Caco-2 (cell line): ENCODE measurements at regions not wholly inside any gene's neighbourhood (a gene's known extent, or its start where the extent isn't known, plus 50 kb on each side); places are given as distances from the start of the nearest gene placed in this dataset.

Experiments used
- BruUV-seq: library from RNA; stranded (reverse); fragments of 400-500 nt; replicated peaks from 2 replicates; lab custom pipeline; 2021; lab: Mats Ljungman, UMichigan
- CTCF ChIA-PET: fragments of 300-600 bp; sonication (Branson Sonifier 250); formaldehyde crosslinking; loops from one replicate; lab custom pipeline; 2022; ENCODE audit warnings: antibody characterized with exemption; lab: Charles Lee
- POLR2A ChIA-PET: fragments of 300-600 bp; sonication (Branson Sonifier 250); formaldehyde crosslinking; loops from one replicate; lab custom pipeline; 2022; ENCODE audit warnings: antibody characterized with exemption; lab: Charles Lee
- DNase-seq, 2 experiments: peaks; one replicate each; pipeline versions ENCODE4 v3.0.0 to v3.0.0-alpha.2; 2020 to 2022
- H3K27me3 ChIP-seq: replicated peaks from 2 replicates; pipeline ENCODE4 v1.6.0; 2011; ENCODE audit warnings: low read length; ENCODE audit not compliant: control insufficient read depth, insufficient read depth
- H3K36me3 ChIP-seq: 2 replicates; pipeline ENCODE4 v1.5.1; 2011; ENCODE audit warnings: low read length; ENCODE audit not compliant: control insufficient read depth, insufficient read depth
- H3K4me1 ChIP-seq: fragments of 250-450 bp; sonication (Bioruptor Pico); 2 replicates; pipeline ENCODE4 v1.5.1; 2020; ENCODE audit warnings: mild to moderate bottlenecking
- H3K4me3 ChIP-seq: 2 replicates; pipeline ENCODE4 v1.5.1; 2011; ENCODE audit warnings: low read depth, mild to moderate bottlenecking, control low read depth, low read length
- H3K9me3 ChIP-seq: fragments of 250-450 bp; sonication (Bioruptor Pico); 2 replicates; pipeline ENCODE4 v1.5.1; 2020; ENCODE audit warnings: mild to moderate bottlenecking, moderate library complexity
- H3K27ac Mint-ChIP-seq: one replicate; pipeline ENCODE4 v1.8.0; 2022; ENCODE audit warnings: mixed read lengths; ENCODE audit not compliant: unreplicated experiment
- H3K27me3 Mint-ChIP-seq: one replicate; pipeline ENCODE4 v1.8.0; 2022; ENCODE audit warnings: mixed read lengths; ENCODE audit not compliant: insufficient read depth, unreplicated experiment
- H3K36me3 Mint-ChIP-seq: one replicate; pipeline ENCODE4 v1.8.0; 2022; ENCODE audit warnings: mild to moderate bottlenecking, mixed read lengths; ENCODE audit not compliant: insufficient read depth, unreplicated experiment
- H3K4me1 Mint-ChIP-seq: one replicate; pipeline ENCODE4 v1.8.0; 2022; ENCODE audit warnings: low read depth, mixed read lengths; ENCODE audit not compliant: unreplicated experiment
- H3K4me3 Mint-ChIP-seq: one replicate; pipeline ENCODE4 v1.8.0; 2022; ENCODE audit warnings: mild to moderate bottlenecking, moderate library complexity, mixed read lengths; ENCODE audit not compliant: unreplicated experiment
- H3K9me3 Mint-ChIP-seq: one replicate; pipeline ENCODE4 v1.8.0; 2022; ENCODE audit warnings: mixed read lengths; ENCODE audit not compliant: unreplicated experiment
- intact Hi-C: fragments of 100-400 bp; cut with micrococcal nuclease; formaldehyde crosslinking; loops from one replicate; pipeline ENCODE4 v1.10.0; 2022; ENCODE audit not compliant: unreplicated experiment
- TF ChIP-seq, protein P1 (sequence below), 2 experiments: fragments of 200-600 bp in 1 of 2; IDR thresholded peaks; 1 replicate in 1 of 2; 2 replicates in 1 of 2; pipeline versions ENCODE4 v1.5.1 to v1.8.0; 2011 to 2022; ENCODE audit warnings: antibody characterized with exemption in 1 of 2, control low read depth in 1 of 2, inconsistent platforms in 1 of 2, low read depth in 1 of 2, low read length in 1 of 2, mild to moderate bottlenecking in 1 of 2, moderate library complexity in 1 of 2; ENCODE audit not compliant: insufficient read depth in 1 of 2, severe bottlenecking in 1 of 2, unreplicated experiment in 1 of 2

- DNase-seq: peak in 1 of 2 experiments; percentile 21
- CTCF ChIA-PET: no interaction called here
These were observed 128.5 kb downstream of the SPRY1 start for GRCh38 chr4:123524958-123525628.

GRCh38 chr4:123526511-123526910, 129.9 kb downstream of the SPRY1 start:
- POLR2A ChIA-PET: no interaction called here

More at GRCh38 chr4:123524958-123525628, 128.5 kb downstream of the SPRY1 start:
- Histone ChIP-seq H3K4me1 (peaks cover 5% of the 10 kb centered on the region; the same call in 1 of the 2 replicates), H3K4me3 (no peak overlapping the region), H3K36me3 (no peaks in the 10 kb centered on the region), H3K9me3 (no peaks in the 10 kb centered on the region), H3K27me3 (no peaks in the 10 kb centered on the region)
- Mint-ChIP-seq H3K9me3 (no peaks in the 10 kb centered on the region), H3K4me3 (no peak overlapping the region), H3K27me3 (no peaks in the 10 kb centered on the region), H3K4me1 (no peaks in the 10 kb centered on the region), H3K27ac (no peak overlapping the region), H3K36me3 (no peaks in the 10 kb centered on the region)
- BruUV-seq: no TSS peak
- POLR2A ChIA-PET: no interaction called here
- TF ChIP-seq, protein P1, sequence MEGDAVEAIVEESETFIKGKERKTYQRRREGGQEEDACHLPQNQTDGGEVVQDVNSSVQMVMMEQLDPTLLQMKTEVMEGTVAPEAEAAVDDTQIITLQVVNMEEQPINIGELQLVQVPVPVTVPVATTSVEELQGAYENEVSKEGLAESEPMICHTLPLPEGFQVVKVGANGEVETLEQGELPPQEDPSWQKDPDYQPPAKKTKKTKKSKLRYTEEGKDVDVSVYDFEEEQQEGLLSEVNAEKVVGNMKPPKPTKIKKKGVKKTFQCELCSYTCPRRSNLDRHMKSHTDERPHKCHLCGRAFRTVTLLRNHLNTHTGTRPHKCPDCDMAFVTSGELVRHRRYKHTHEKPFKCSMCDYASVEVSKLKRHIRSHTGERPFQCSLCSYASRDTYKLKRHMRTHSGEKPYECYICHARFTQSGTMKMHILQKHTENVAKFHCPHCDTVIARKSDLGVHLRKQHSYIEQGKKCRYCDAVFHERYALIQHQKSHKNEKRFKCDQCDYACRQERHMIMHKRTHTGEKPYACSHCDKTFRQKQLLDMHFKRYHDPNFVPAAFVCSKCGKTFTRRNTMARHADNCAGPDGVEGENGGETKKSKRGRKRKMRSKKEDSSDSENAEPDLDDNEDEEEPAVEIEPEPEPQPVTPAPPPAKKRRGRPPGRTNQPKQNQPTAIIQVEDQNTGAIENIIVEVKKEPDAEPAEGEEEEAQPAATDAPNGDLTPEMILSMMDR (IDR thresholded peaks at IDR 0.05; ENCODE audit: insufficient read depth in 1 of 2, low read depth in 1 of 2, low read length in 1 of 2, severe bottlenecking in 1 of 2, unreplicated experiment in 1 of 2): no peak
- intact Hi-C loops: loop anchor here (1.0 kb wide), 1 partner anchor 30 kb away; no protein-coding TSS in a partner anchor

DNA sequence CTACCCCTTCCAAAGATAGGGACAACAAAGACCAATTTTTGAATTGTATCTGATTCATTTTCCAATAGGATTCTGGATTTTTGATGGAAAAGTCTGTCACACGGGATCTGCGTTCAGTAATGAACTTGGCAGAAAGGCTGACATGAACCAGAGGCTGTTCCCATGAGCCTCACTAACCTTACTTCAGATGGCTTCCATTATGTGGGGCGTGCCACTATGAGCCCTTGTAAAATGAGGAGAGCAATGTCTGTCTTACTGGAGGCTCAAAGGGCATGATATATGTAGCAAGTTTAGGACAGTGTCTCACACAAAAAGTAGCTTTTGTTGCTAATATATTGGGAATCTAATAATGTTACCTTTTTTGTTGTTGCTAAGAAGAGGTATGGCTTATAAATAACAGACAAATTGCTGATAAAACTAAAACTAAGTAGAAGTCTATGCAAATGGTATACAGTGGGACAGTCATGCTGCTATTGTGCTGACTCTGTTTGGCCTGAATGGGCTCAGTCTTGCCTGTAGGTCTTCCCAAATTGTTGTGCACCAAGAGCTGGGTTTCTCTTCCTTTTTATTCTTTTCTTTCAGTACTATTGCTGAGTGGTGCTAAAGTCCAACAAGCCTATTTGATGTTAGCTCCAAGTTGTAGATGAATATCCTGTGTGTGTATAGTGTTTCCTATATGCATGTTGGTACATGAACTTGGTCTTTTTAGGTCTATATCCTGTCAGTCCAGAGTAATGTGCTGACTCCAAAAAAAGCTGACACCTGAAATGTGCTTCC, 132.1 kb downstream of the SPRY1 start:
- no TSS peak for BruUV-seq
- Mint-ChIP-seq H3K27ac (no peak overlapping the region), H3K27me3 (no peaks in the 10 kb centered on the region), H3K4me3 (no peak overlapping the region), H3K36me3 (no peaks in the 10 kb centered on the region), H3K4me1 (no peaks in the 10 kb centered on the region), H3K9me3 (no peaks in the 10 kb centered on the region)
- intact Hi-C loops: no loop called here
- CTCF ChIA-PET: no interaction called here
- TF ChIP-seq, protein P1 (IDR thresholded peaks at IDR 0.05; ENCODE audit: insufficient read depth in 1 of 2, low read depth in 1 of 2, low read length in 1 of 2, severe bottlenecking in 1 of 2, unreplicated experiment in 1 of 2): no peak
- Histone ChIP-seq H3K9me3 (no peaks in the 10 kb centered on the region), H3K36me3 (no peaks in the 10 kb centered on the region), H3K27me3 (no peaks in the 10 kb centered on the region), H3K4me3 (no peak overlapping the region), H3K4me1 (peaks cover 5% of the 10 kb centered on the region; the same call in 1 of the 2 replicates)
- no peak for DNase-seq
- POLR2A ChIA-PET: no interaction called here

More at GRCh38 chr4:123526511-123526910, 129.9 kb downstream of the SPRY1 start:
- H3K4me3 Mint-ChIP-seq: no peak overlapping the region
- H3K27me3 Mint-ChIP-seq: no peaks in the 10 kb centered on the region
- H3K4me3 ChIP-seq: no peak overlapping the region
- H3K9me3 ChIP-seq: no peaks in the 10 kb centered on the region
- no TSS peak for BruUV-seq
- no peaks in the 10 kb centered on the region for H3K36me3 Mint-ChIP-seq
- H3K4me1 ChIP-seq: peaks cover 5% of the 10 kb centered on the region; the same call in 1 of the 2 replicates
- H3K27me3 ChIP-seq: no peaks in the 10 kb centered on the region
- H3K4me1 Mint-ChIP-seq: no peaks in the 10 kb centered on the region
- no peak for DNase-seq
- CTCF ChIA-PET: no interaction called here
- TF ChIP-seq, protein P1 (IDR thresholded peaks at IDR 0.05; ENCODE audit: insufficient read depth in 1 of 2, low read depth in 1 of 2, low read length in 1 of 2, severe bottlenecking in 1 of 2, unreplicated experiment in 1 of 2): no peak
- H3K27ac Mint-ChIP-seq: no peak overlapping the region
- intact Hi-C loops: no loop called here
- H3K9me3 Mint-ChIP-seq: no peaks in the 10 kb centered on the region
- no peaks in the 10 kb centered on the region for H3K36me3 ChIP-seq
